Right hindlimb (tissue), 1 donor: ENCODE measurements at regions not wholly inside any gene's neighbourhood (a gene's known extent, or its start where the extent isn't known, plus 50 kb on each side); places are given as distances from the start of the nearest gene placed in this dataset.

Experiments
- DNase-seq: peaks from one replicate; pipeline ENCODE4 v3.0.0-alpha.2; 2018

- DNase-seq, result no peak
Measured at GRCh38 chr3:104990758-104991157, 376.0 kb upstream of the ALCAM start.

- DNase-seq, result no peak
Measured at GRCh38 chr3:104992676-104993075, 374.0 kb upstream of the ALCAM start.

- no peak for DNase-seq
Measured at GRCh38 chr3:105006164-105006563, 360.5 kb upstream of the ALCAM start.

- DNase-seq, result no peak
Measured at GRCh38 chr3:105013657-105014056, 353.1 kb upstream of the ALCAM start.

GRCh38 chr3:105014631-105015030 lies 352.1 kb upstream of the ALCAM start:
- DNase-seq, result no peak

GRCh38 chr3:105022813-105023212 lies 343.9 kb upstream of the ALCAM start:
- DNase-seq, result no peak

GRCh38 chr3:105030211-105030610 lies 336.5 kb upstream of the ALCAM start:
- no peak for DNase-seq

GRCh38 chr3:105032541-105032940 lies 334.2 kb upstream of the ALCAM start:
- no peak for DNase-seq

GRCh38 chr3:105033081-105033480 lies 333.6 kb upstream of the ALCAM start:
- no peak for DNase-seq

- no peak for DNase-seq
Measured at GRCh38 chr3:105039004-105039403, 327.7 kb upstream of the ALCAM start.

- no peak for DNase-seq
Measured at GRCh38 chr3:105040026-105040622, 326.6 kb upstream of the ALCAM start.

- DNase-seq, result no peak
Measured at GRCh38 chr3:105042586-105042985, 324.1 kb upstream of the ALCAM start.

GRCh38 chr3:105051111-105051510 lies 315.6 kb upstream of the ALCAM start:
- DNase-seq, result no peak

GRCh38 chr3:105051972-105052371 lies 314.7 kb upstream of the ALCAM start:
- no peak for DNase-seq

- no peak for DNase-seq
Measured at GRCh38 chr3:105062853-105063252, 303.9 kb upstream of the ALCAM start.

GRCh38 chr3:105065895-105066839 lies 300.5 kb upstream of the ALCAM start:
- no peak for DNase-seq

GRCh38 chr3:105067361-105067760 lies 299.3 kb upstream of the ALCAM start:
- DNase-seq, result no peak

GRCh38 chr3:105077060-105077822 lies 289.5 kb upstream of the ALCAM start:
- DNase-seq, result no peak

GRCh38 chr3:105083945-105084344 lies 282.8 kb upstream of the ALCAM start:
- DNase-seq, result no peak

GRCh38 chr3:105085506-105085905 lies 281.2 kb upstream of the ALCAM start:
- DNase-seq, result no peak

- DNase-seq, result no peak
Measured at GRCh38 chr3:105093371-105094252, 273.1 kb upstream of the ALCAM start.

GRCh38 chr3:105094588-105094987 lies 272.1 kb upstream of the ALCAM start:
- no peak for DNase-seq

- no peak for DNase-seq
Measured at GRCh38 chr3:105096071-105096470, 270.6 kb upstream of the ALCAM start.
